K562 (cell line): ENCODE measurements at regions not wholly inside any gene's neighbourhood (a gene's known extent, or its start where the extent isn't known, plus 50 kb on each side); places are given as distances from the start of the nearest gene placed in this dataset.

Source experiments
- ATF3 ChIP-seq, 2 experiments: fragments of 450-650 bp in 1 of 2; sonication (generic) in 1 of 2; formaldehyde crosslinking in 1 of 2; IDR thresholded peaks in 1 of 2; conservative IDR thresholded peaks in 1 of 2; 2 replicates each; pipeline versions ENCODE4 v1.6.1 to v1.8.1; 2016 to 2023; ENCODE audit warnings: mild to moderate bottlenecking in 2 of 2, moderate library complexity in 2 of 2, inconsistent platforms in 1 of 2, missing genetic modification reagents in 1 of 2
- CBX8 ChIP-seq: fragments of 200-600 bp; sonication (generic); IDR thresholded peaks from 2 replicates; pipeline ENCODE4 v1.6.1; 2012; ENCODE audit warnings: borderline replicate concordance, mixed run types, low read depth, mild to moderate bottlenecking, moderate library complexity, mixed read lengths, low read length, control low read depth, inconsistent platforms; ENCODE audit not compliant: poor library complexity, severe bottlenecking; ENCODE audit errors: extremely low read depth
- CEBPG ChIP-seq, 3 experiments: fragments of 200-800 bp in 1 of 3; sonication (Bioruptor generic) in 1 of 3; sonication (generic) in 1 of 3; formaldehyde crosslinking in 1 of 3; IDR thresholded peaks in 2 of 3; conservative IDR thresholded peaks in 1 of 3; 2 replicates each; pipeline versions ENCODE4 v1.6.1 to v1.8.0; 2016 to 2022; ENCODE audit warnings: missing compliant biosample characterization in 2 of 3, missing genetic modification characterization in 2 of 3, mild to moderate bottlenecking in 1 of 3, missing genetic modification reagents in 1 of 3
- JUND ChIP-seq, 2 experiments: IDR thresholded peaks; 2 replicates in 1 of 2; 3 replicates in 1 of 2; pipeline ENCODE4 v1.6.1; 2011; ENCODE audit warnings: borderline replicate concordance in 2 of 2, low read depth in 2 of 2, low read length in 2 of 2, improper control_type of control experiment in 1 of 2, missing biosample characterization in 1 of 2, missing genetic modification characterization in 1 of 2, missing genetic modification reagents in 1 of 2
- MBD2 ChIP-seq: sonication (generic); IDR thresholded peaks from 2 replicates; pipeline ENCODE4 v1.6.1; 2016; ENCODE audit warnings: low read depth, borderline replicate concordance
- RFX1 ChIP-seq: fragments of 450-650 bp; IDR thresholded peaks from 2 replicates; pipeline ENCODE4 v1.6.1; 2016; ENCODE audit warnings: mild to moderate bottlenecking, moderate library complexity
- STAT5B ChIP-seq: fragments of 250-450 bp; sonication (Bioruptor Pico); IDR thresholded peaks from 2 replicates; pipeline ENCODE4 v1.8.0; 2021; ENCODE audit warnings: mild to moderate bottlenecking, inconsistent platforms
- TAF7 ChIP-seq: fragments of 450-650 bp; IDR thresholded peaks from 2 replicates; pipeline ENCODE4 v1.6.1; 2016; ENCODE audit warnings: missing genetic modification characterization, missing compliant biosample characterization

DNA sequence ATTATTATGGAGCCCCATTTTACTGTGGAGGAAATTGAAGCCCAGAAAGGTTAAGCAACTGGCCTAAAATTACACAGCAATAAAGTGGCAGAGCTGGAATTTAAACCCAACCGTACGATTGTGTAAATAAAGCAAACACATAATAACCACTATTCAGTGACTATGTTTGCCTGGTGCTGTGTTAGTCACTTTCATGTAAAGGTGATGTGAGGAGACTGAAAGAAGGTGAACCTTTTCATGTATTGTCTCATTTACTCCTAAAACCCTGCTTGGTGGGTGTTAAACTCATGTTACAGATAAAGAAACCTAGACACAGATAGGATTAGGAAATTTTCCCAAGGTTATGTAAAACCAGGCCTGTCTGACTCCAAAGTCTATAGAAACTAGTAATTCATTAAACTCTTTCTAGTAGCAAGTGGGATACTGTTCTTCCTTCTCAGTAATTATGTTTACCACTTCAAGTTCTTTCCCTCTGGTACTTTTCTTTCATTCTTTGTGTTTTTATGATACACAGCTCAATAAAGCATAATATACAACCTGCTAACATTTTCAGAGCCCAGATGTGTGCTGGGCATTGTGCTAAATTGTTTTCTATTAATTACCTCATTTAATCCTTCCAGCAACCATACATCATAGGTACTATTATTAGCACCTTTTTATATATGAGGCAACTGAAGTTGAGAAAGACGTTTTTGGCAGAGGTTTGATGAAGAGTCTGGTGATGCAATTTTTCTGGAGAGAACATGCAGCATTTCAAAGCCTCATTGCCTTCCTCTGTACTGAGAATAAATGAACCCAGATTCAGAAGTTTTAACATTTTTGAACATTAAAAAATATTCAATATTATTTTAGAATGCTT is 202.7 kb downstream of the SPRY1 start (continued):
- TF ChIP-seq ATF3 (IDR thresholded peaks at IDR 0.05): peak; percentile 73
- TF ChIP-seq ATF3 (CRISPR knock-in tag; conservative IDR thresholded peaks at IDR 0.05): no peak
- TF ChIP-seq CEBPG (CRISPR knock-in tag; IDR thresholded peaks at IDR 0.05): no peak
- TF ChIP-seq CEBPG (tag; conservative IDR thresholded peaks at IDR 0.05 in 1 of 2, IDR thresholded peaks at IDR 0.05 in 1 of 2): peak; percentile 85
- no peak for TF ChIP-seq STAT5B (CRISPR knock-in tag)
- no peak for TF ChIP-seq JUND (IDR thresholded peaks at IDR 0.05; ENCODE audit: borderline replicate concordance, low read depth, low read length)
- TF ChIP-seq JUND (tag; IDR thresholded peaks at IDR 0.05; ENCODE audit: borderline replicate concordance, low read depth, low read length): 0 out of 3 replicates have a peak, but pooled peaks have one; percentile 1
- no peak for TF ChIP-seq MBD2
- no peak for TF ChIP-seq TAF7 (tag)
- no peak for TF ChIP-seq CBX8
- TF ChIP-seq RFX1: no peak
